ENCODE measurements at regions not wholly inside any gene's neighbourhood (a gene's known extent, or its start where the extent isn't known, plus 50 kb on each side); places are given as distances from the start of the nearest gene placed in this dataset.

GRCh38 chr5:111572561-111572960 lies 60.2 kb upstream of the STARD4 start:
- no peak for DNase-seq

- no peak for DNase-seq
Observed at GRCh38 chr5:111563031-111563822, 50.9 kb upstream of the STARD4 start.

GRCh38 chr5:111562561-111562960 lies 50.2 kb upstream of the STARD4 start:
- DNase-seq = no peak

Data from activated CD4-positive, alpha-beta T cell treated with anti-CD3 and anti-CD28 coated beads, Interleukin-2, Interleukin-6, amounts not matched to agents 100 ng/mL and 50 ng/mL, durations not matched to agents 16 hours and 8 hours (primary cell).